SJCRH30 (cell line): ENCODE measurements at regions not wholly inside any gene's neighbourhood (a gene's known extent, or its start where the extent isn't known, plus 50 kb on each side); places are given as distances from the start of the nearest gene placed in this dataset.

Experiments
- DNase-seq, 2 experiments: peaks; one replicate each; pipeline ENCODE4 v3.0.0-alpha.2; 2015 to 2020
- H3K27ac ChIP-seq: fragments of 250-450 bp; sonication (Bioruptor Pico); 2 replicates; pipeline ENCODE4 v1.5.1; 2020; ENCODE audit warnings: mild to moderate bottlenecking, moderate library complexity
- H3K27me3 ChIP-seq: fragments of 250-450 bp; sonication (Bioruptor Pico); 2 replicates; pipeline ENCODE4 v1.5.1; 2020; ENCODE audit warnings: mild to moderate bottlenecking, moderate library complexity
- H3K36me3 ChIP-seq: fragments of 250-450 bp; sonication (Bioruptor Pico); 2 replicates; pipeline ENCODE4 v1.5.1; 2020; ENCODE audit warnings: mild to moderate bottlenecking, moderate library complexity
- H3K4me1 ChIP-seq: fragments of 250-450 bp; sonication (Bioruptor Pico); 2 replicates; pipeline ENCODE4 v1.5.1; 2020; ENCODE audit warnings: mild to moderate bottlenecking, moderate library complexity
- H3K4me3 ChIP-seq: fragments of 250-450 bp; sonication (Bioruptor Pico); 2 replicates; pipeline ENCODE4 v1.5.1; 2020; ENCODE audit warnings: mild to moderate bottlenecking, moderate library complexity
- H3K9me3 ChIP-seq: fragments of 250-450 bp; sonication (Bioruptor Pico); replicated peaks from 2 replicates; pipeline ENCODE4 v1.5.1; 2020; ENCODE audit warnings: mild to moderate bottlenecking, moderate library complexity

DNA sequence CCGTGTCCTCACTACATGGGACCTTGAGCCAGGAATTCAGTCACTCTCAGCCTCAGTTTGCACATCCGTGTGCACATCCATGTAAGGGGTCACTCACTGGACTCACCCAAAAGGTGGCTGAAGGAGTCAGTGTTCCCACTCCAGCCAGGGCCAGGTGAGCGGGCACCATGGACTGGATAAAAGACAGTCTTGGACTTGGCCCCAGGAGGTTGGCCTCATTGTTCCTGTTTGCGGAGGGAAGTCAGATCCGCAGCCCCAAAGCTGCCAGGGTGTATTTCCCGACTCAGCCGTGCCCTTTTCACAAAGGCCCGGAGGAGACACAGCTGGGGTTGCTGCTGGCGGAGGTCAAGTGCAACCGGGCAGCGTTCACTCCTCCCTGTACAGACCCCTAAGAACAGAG, 170.7 kb upstream of the MYL2 start:
- Histone ChIP-seq H3K4me3 (no peak overlapping the region), H3K27me3 (no peaks in the 10 kb centered on the region), H3K9me3 (no peaks in the 10 kb centered on the region), H3K27ac (no peak overlapping the region), H3K36me3 (no peaks in the 10 kb centered on the region), H3K4me1 (no peaks in the 10 kb centered on the region)
- DNase-seq, result no peak

DNA sequence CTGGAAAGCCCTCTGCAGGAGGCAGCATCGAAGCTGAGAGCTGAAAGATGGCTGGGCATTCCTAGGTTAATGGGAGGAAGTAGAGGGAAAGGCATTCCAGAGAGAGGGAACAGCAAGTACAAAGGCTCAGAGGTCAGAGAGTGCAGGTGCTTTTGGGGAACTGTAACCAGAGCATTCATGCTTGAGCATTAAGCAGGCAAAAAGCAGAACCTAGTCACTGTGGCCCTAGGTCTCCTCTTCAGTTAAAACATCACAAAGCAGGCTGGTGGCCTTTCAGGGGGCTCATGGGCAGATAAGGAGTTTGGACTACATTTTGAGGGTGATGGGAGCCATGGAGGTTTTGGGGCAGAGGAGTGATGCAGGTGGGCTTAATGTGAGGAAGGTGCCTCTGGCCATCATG, 169.2 kb upstream of the MYL2 start:
- Histone ChIP-seq H3K27me3 (no peaks in the 10 kb centered on the region), H3K4me3 (no peak overlapping the region), H3K36me3 (no peaks in the 10 kb centered on the region)

DNA sequence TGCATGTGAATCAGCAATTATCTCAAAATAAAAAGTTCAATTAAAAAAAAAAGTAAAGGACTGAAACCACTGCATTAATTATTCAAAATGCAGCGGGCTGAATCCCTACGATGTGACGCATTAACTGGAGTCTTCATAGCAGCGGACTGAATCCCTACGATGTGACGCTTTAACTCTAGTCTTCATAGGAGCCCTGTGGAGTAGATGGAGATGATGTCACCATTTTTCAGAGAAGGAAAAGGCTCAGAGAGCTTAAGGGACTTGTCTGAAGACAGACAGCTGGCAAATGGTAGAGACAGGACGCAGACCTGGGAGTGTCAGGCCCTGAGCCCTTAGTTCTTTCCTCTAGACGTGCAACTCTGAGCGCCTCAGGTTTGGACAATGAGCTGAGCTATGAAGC, 168.0 kb upstream of the MYL2 start:
- peaks cover 2% of the 10 kb centered on the region; the same call in 1 of the 2 replicates for H3K27me3 ChIP-seq
- H3K4me3 ChIP-seq, result no peak overlapping the region
- H3K27ac ChIP-seq, result no peak overlapping the region
- DNase-seq, result no peak
- no peaks in the 10 kb centered on the region for H3K4me1 ChIP-seq
- H3K9me3 ChIP-seq, result no peaks in the 10 kb centered on the region
- H3K36me3 ChIP-seq, result no peaks in the 10 kb centered on the region

More for the DNA sequence above, 169.2 kb upstream of the MYL2 start:
- Histone ChIP-seq H3K9me3 (no peaks in the 10 kb centered on the region), H3K4me1 (no peaks in the 10 kb centered on the region), H3K27ac (no peak overlapping the region)
- no peak for DNase-seq

DNA sequence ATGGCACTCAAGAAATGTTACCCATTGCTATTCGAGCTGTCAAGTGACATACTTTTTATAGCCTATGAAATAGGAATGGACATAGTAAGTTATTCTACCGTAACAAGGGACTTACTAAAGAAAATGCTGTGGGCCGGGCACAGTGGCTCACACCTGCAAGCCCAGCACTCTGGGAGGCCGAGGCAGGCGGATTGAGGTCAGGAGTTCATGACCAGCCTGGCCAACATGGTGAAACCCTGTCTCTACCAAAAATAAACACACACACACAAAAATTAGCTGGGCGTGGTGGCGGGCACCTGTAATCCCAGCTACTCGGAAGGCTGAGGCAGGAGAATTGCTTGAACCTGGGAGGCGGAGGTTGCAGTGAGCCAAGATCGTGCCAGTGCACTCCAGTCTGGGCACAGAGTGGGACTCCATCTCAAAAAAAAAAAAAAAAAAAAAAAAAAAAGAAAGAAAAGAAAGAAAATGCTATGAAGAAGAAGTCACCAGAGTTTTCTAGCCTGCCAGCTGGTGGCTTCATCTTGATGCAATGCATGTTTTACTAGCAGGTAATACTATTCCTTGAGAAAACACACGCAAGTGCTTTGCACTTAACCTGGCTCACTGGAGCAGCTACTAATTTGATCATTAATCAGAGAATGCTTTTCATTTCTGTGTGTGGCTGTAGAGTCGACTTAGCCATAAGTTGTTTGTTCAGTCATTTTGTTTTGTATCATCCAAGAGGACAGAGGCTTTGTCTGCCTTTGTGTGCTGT, 166.7 kb upstream of the MYL2 start:
- Histone ChIP-seq H3K27me3 (peaks cover 2% of the 10 kb centered on the region; the same call in 1 of the 2 replicates), H3K4me3 (no peak overlapping the region), H3K36me3 (no peaks in the 10 kb centered on the region)

DNA sequence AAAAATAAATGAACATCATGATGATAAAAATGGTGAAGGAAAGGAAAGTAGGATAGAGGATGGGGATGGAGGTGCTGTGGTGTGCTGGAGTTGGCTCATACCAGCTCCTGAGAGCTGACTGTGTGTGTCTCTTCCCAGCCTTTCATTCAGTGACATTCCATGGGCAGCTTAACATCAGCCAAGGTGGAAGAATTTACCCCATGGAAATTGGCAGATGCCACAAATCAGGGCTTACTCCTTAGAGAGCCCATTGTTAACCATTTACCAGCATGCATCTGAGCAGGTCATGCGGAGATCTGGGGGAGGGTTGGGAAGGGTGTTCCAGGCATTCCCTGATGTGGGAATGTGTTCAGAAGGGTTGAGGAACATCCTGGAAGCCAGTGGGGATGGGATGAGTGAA, 164.7 kb upstream of the MYL2 start:
- no peaks in the 10 kb centered on the region for H3K9me3 ChIP-seq
- H3K4me3 ChIP-seq, result no peak overlapping the region
- no peak for DNase-seq
- peaks cover 6% of the 10 kb centered on the region; the same call in 1 of the 2 replicates for H3K27me3 ChIP-seq
- H3K4me1 ChIP-seq, result no peaks in the 10 kb centered on the region
- H3K36me3 ChIP-seq, result no peaks in the 10 kb centered on the region
- H3K27ac ChIP-seq, result no peak overlapping the region

More for the DNA sequence above, 166.7 kb upstream of the MYL2 start:
- no peaks in the 10 kb centered on the region for H3K4me1 ChIP-seq
- DNase-seq, result no peak
- H3K9me3 ChIP-seq, result no peaks in the 10 kb centered on the region
- no peak overlapping the region for H3K27ac ChIP-seq

DNA sequence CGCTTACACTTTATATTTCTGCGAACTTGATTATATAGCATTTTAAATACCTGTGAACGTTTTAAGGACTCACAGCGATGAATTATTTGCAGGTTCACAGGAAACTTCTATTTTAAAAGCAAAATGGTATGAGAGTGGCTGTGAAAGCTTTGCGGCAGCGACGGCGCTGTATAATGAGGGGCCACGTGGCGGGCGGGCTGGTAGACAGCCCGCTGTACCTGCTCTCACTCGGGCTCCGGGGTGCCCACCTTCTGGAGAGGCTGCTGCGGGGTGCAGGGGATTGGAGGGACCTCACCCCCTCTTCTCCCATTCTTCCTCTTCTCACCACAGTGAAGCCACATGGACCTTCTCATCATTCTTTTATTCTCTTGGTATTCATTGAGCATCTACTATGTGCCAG, 164.2 kb upstream of the MYL2 start:
- Histone ChIP-seq H3K4me3 (no peak overlapping the region), H3K36me3 (no peaks in the 10 kb centered on the region), H3K27ac (no peak overlapping the region), H3K27me3 (peaks cover 6% of the 10 kb centered on the region; the same call in 1 of the 2 replicates), H3K9me3 (no peaks in the 10 kb centered on the region), H3K4me1 (no peaks in the 10 kb centered on the region)
- DNase-seq, result no peak

DNA sequence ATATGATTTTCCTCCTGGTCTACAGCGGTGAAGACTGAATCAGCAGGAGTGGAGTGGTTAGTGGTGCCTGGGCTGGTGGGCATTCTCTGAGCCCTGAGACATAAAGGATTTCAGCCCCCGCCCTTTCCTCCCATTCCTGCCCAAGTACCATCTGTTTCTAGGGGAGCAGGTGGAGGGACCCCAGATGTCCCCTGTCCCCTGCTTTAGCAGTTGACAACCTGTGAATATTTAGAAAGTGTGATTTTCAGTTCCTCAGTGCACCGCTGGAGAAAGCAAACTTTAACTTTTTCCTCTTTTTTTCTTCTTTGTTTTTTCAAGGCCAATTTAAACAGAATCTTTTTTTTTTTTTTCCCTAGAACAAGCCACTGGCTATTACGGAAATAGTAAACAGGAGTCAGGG, 163.8 kb upstream of the MYL2 start:
- H3K9me3 ChIP-seq, result no peaks in the 10 kb centered on the region
- H3K27ac ChIP-seq, result no peak overlapping the region
- no peak overlapping the region for H3K4me3 ChIP-seq
- H3K27me3 ChIP-seq, result peaks cover 6% of the 10 kb centered on the region; the same call in 1 of the 2 replicates
- no peaks in the 10 kb centered on the region for H3K4me1 ChIP-seq
- no peaks in the 10 kb centered on the region for H3K36me3 ChIP-seq
- no peak for DNase-seq

DNA sequence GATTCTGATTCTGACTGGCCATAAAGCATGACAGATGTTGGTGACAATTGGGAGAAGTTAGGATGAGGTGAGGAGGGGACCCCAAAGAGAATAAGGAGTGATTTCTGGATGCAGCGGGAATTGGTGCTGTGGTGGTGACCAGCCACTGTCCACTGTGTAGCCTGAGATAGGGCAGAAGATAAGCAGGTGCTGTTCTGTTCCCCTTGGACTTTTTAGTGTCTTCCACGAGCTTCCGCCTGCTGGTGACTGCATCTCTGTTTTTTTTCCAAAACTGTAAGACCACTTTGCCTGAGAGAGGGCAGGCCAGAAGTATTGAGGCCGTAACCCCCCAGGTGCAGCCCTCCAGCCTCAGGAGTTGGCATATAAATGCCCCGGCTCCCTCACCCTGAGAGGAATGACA, 161.2 kb upstream of the MYL2 start:
- Histone ChIP-seq H3K27me3 (peaks cover 9% of the 10 kb centered on the region; the same call in 1 of the 2 replicates), H3K36me3 (no peaks in the 10 kb centered on the region), H3K9me3 (no peaks in the 10 kb centered on the region), H3K4me3 (no peak overlapping the region), H3K4me1 (no peaks in the 10 kb centered on the region), H3K27ac (no peak overlapping the region)
- no peak for DNase-seq

DNA sequence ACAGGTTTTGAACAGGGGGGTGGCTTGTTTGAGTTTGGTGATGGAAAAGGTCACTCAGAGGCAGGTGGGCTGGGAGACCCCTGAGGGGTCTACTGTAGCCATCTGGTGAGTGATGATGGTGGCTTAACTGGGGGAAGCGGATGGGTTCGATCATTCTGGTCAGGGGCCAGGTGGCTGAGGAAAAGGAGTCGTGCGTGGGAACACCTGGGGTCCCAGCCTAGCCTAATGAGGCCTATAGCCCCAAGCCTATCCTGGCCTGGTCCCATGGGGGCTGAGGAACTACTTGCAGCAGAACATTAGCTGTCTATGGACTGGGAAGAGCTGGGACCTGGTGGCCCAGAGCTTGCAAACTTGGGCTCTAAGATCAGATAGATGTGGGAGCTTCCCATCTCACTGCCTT, 158.4 kb upstream of the MYL2 start:
- no peak overlapping the region for H3K27ac ChIP-seq
- peaks cover 8% of the 10 kb centered on the region; the same call in 1 of the 2 replicates for H3K27me3 ChIP-seq
- no peak overlapping the region for H3K4me3 ChIP-seq
- no peaks in the 10 kb centered on the region for H3K9me3 ChIP-seq
- no peaks in the 10 kb centered on the region for H3K36me3 ChIP-seq
- no peak for DNase-seq
- no peaks in the 10 kb centered on the region for H3K4me1 ChIP-seq

DNA sequence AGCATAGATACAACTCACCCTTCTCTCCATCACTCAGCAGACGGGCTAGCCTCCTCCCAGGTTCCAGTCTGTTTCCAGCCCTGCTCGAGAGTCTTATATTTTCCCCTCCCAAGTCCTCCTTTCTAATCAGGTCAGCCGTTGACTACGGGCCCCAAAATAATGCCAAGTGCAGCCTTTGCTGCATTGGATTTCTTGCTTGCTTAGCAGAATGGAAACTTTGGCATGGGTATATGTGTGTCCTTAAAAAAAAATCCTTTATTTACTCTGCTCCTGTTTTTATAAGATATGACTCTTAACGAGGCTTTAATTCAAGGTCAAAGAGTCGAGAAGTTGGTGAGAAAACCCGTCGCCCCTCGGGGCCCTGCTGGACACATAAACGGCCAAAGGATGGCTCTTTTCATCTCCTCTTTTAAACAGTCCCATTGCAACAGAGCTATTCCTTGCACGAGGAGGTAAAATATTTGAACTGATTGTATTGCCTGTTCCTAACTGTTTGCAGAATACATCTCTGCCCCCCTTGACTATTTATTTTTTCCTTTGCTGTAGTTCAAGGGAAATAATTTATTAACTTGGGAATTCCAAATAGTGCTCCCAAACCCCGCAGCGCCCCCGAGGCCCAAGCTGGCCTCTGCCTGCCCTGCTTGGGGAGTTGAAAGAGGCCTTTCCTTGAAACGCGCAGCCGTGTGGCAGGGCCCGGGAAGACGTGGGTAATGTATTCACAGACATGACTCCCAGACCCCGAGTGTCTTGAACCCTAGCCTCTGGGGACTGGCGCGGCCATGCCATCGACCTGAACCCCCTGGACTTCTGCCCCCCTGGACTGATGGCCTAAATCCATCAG, 156.5 kb upstream of the MYL2 start:
- H3K27ac ChIP-seq, result no peak overlapping the region
- H3K4me3 ChIP-seq, result no peak overlapping the region
- no peaks in the 10 kb centered on the region for H3K4me1 ChIP-seq
- no peak for DNase-seq
- H3K9me3 ChIP-seq, result no peaks in the 10 kb centered on the region
- 0 out of 2 replicates have a peak, but pooled peaks cover 6% of the 10 kb centered on the region for H3K27me3 ChIP-seq
- no peaks in the 10 kb centered on the region for H3K36me3 ChIP-seq

DNA sequence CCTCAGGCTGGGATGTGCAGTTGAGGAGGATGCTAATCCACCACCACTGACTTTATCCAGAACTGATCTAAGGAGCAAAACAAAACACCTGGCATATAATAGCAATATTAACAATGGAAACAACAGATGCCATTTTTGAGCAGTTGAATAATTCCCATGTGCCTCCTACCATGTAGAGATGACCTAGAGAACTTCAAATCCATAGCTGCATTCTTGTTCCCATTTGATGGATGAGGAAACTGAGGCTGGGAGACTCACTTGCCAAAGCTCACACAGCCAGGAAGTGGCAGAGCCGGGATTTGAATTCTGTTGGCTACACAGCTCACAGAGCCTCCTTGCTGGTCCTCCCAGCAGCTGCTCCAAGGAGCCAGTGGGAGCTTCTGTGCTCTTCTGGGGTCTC, 155.8 kb upstream of the MYL2 start:
- H3K9me3 ChIP-seq, result no peaks in the 10 kb centered on the region
- DNase-seq, result no peak
- no peaks in the 10 kb centered on the region for H3K36me3 ChIP-seq

DNA sequence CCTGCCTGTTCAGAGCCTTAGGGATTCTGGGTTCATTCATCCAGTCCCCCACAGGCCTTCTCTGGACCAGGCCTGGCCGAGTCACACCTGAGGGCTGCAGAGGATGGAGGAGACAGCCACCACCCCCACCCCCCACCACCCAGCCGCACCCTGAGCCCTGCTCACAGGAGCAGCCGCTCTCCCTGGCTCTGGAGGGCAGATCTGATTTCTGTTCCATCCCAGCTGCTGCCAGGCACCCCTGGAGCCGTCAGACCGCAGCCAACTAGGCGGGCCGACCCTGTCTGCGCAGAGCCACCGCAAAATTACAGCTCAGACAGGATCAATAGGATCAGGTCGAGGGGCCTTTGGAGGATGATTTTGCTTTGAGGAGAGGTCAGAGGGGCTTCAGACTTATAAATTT, 154.6 kb upstream of the MYL2 start:
- H3K36me3 ChIP-seq, result no peaks in the 10 kb centered on the region
- H3K9me3 ChIP-seq, result no peaks in the 10 kb centered on the region
- H3K4me3 ChIP-seq, result no peak overlapping the region
- H3K27ac ChIP-seq, result no peak overlapping the region
- no peaks in the 10 kb centered on the region for H3K4me1 ChIP-seq
- H3K27me3 ChIP-seq, result 0 out of 2 replicates have a peak, but pooled peaks cover 3% of the 10 kb centered on the region
- no peak for DNase-seq

More for the DNA sequence above, 155.8 kb upstream of the MYL2 start:
- H3K4me1 ChIP-seq, result no peaks in the 10 kb centered on the region
- no peak overlapping the region for H3K27ac ChIP-seq
- no peak overlapping the region for H3K4me3 ChIP-seq
- 0 out of 2 replicates have a peak, but pooled peaks cover 3% of the 10 kb centered on the region for H3K27me3 ChIP-seq

DNA sequence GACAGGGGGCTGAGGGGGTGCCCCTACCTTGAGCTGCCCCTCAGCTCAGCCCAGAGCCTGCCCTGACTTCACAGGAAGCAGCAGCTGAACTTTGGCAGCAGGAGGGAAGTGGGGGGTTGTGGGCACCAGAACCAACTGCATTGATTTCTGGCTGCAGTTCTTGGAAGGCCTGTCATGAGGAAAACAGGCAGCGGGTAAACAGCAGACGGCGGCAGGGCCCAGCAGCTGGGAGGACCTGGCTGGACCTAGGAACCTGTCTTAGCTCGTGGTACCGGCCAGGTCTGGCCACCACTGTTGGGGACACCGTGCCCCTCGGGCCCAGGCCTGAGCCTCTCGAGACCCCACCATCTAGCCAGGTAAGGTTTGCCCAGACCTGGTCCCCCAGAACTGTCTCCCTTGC, 154.2 kb upstream of the MYL2 start:
- H3K9me3 ChIP-seq, result no peaks in the 10 kb centered on the region
- H3K27me3 ChIP-seq, result 0 out of 2 replicates have a peak, but pooled peaks cover 3% of the 10 kb centered on the region
- H3K4me3 ChIP-seq, result no peak overlapping the region
- no peaks in the 10 kb centered on the region for H3K4me1 ChIP-seq
- H3K27ac ChIP-seq, result no peak overlapping the region
- no peak for DNase-seq
- no peaks in the 10 kb centered on the region for H3K36me3 ChIP-seq

DNA sequence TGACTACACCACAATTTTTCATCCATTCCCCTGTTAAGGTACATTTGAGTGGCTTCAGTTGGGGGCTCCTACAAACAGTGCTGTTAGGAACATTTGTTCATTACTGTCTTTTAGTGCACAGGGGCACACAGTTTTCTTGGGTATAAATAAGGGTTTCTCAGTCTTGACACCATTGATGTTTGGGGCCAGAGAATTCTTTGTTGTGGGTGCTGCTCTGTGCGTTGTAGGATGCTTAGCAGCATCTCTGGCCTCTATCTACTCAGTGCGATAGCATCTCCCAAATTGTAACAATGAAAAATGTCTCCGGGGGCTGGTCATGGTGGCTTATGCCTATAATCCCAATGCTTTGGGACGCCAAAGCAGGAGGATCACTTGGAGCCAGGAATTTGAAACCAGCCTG, 153.0 kb upstream of the MYL2 start:
- no peak overlapping the region for H3K4me3 ChIP-seq
- no peaks in the 10 kb centered on the region for H3K36me3 ChIP-seq
- H3K27me3 ChIP-seq, result 0 out of 2 replicates have a peak, but pooled peaks cover 3% of the 10 kb centered on the region
- H3K4me1 ChIP-seq, result no peaks in the 10 kb centered on the region
- DNase-seq, result no peak
- no peak overlapping the region for H3K27ac ChIP-seq
- H3K9me3 ChIP-seq, result no peaks in the 10 kb centered on the region

DNA sequence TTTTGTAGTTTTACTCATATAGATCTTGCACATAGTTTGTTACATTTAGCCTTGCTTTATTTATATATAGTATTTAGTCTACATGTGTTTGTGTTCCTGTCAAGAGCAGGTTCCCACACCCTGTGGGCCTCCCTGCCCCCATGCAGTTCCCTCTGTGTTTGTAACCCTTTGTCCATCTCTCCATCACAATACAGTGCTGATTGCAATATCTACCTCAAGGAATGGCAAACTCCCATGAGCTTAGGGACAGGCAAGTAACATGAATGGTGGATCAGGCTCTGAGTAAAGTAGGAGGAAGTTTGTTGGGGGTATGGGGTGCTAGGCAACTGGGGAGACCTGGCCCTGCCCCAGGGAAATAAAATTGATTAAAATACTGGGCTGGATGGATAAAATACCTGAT, 151.9 kb upstream of the MYL2 start:
- Histone ChIP-seq H3K27ac (no peak overlapping the region), H3K4me3 (no peak overlapping the region), H3K36me3 (no peaks in the 10 kb centered on the region), H3K9me3 (no peaks in the 10 kb centered on the region), H3K27me3 (0 out of 2 replicates have a peak, but pooled peaks cover 3% of the 10 kb centered on the region), H3K4me1 (no peaks in the 10 kb centered on the region)
- no peak for DNase-seq
